OCI-LY7 (cell line): ENCODE measurements at regions not wholly inside any gene's neighbourhood (a gene's known extent, or its start where the extent isn't known, plus 50 kb on each side); places are given as distances from the start of the nearest gene placed in this dataset.

Source experiments
- BruUV-seq: library from RNA; stranded (reverse); fragments of 400-500 nt; replicated peaks from 2 replicates; lab custom pipeline; 2021; lab: Mats Ljungman, UMichigan
- CTCF ChIA-PET: fragments of 300-600 bp; sonication (Branson Sonifier 250); formaldehyde crosslinking; loops from one replicate; lab custom pipeline; 2022; ENCODE audit warnings: antibody characterized with exemption; ENCODE audit not compliant: unreplicated experiment; lab: Charles Lee
- POLR2A ChIA-PET: fragments of 300-600 bp; sonication (Branson Sonifier 250); formaldehyde crosslinking; loops from one replicate; lab custom pipeline; 2022; ENCODE audit warnings: antibody characterized with exemption; lab: Charles Lee
- DNase-seq: peaks from one replicate; pipeline ENCODE4 v3.0.0-alpha.2; 2015; ENCODE audit warnings: low spot score
- H2AFZ ChIP-seq: fragments of 200-600 bp; sonication (generic), shearing (Covaris generic); 2 replicates; pipeline ENCODE4 v1.6.1; 2014; ENCODE audit warnings: mild to moderate bottlenecking, antibody characterized with exemption, low read length, moderate library complexity
- H3K27ac ChIP-seq: fragments of 200-600 bp; sonication (generic); 2 replicates; pipeline ENCODE4 v1.5.1; 2014; ENCODE audit warnings: mixed run types, low read depth, mild to moderate bottlenecking, moderate library complexity, low read length, inconsistent platforms; ENCODE audit not compliant: poor library complexity, severe bottlenecking
- H3K36me3 ChIP-seq: fragments of 200-600 bp; sonication (generic); 2 replicates; pipeline ENCODE4 v1.6.1; 2014; ENCODE audit warnings: mild to moderate bottlenecking, antibody characterized with exemption, low read length, moderate library complexity, mixed read lengths; ENCODE audit not compliant: insufficient read depth
- H3K4me1 ChIP-seq: fragments of 200-600 bp; sonication (generic); 2 replicates; pipeline ENCODE4 v1.5.1; 2014; ENCODE audit warnings: mild to moderate bottlenecking, low read length; ENCODE audit not compliant: insufficient read depth, poor library complexity, severe bottlenecking
- H3K4me2 ChIP-seq: fragments of 200-600 bp; sonication (generic); 2 replicates; pipeline ENCODE4 v1.6.1; 2014; ENCODE audit warnings: mild to moderate bottlenecking, low read length
- H3K4me3 ChIP-seq: fragments of 200-600 bp; sonication (generic); 2 replicates; pipeline ENCODE4 v1.5.1; 2014; ENCODE audit warnings: mild to moderate bottlenecking, low read depth, low read length; ENCODE audit not compliant: poor library complexity, severe bottlenecking
- H3K79me2 ChIP-seq: fragments of 200-600 bp; sonication (generic); 2 replicates; pipeline ENCODE4 v1.6.1; 2016; ENCODE audit warnings: low read depth, mild to moderate bottlenecking, low read length, moderate library complexity, mixed read lengths; ENCODE audit not compliant: insufficient read depth
- H3K9me2 ChIP-seq: fragments of 200-600 bp; sonication (generic); 2 replicates; pipeline ENCODE4 v1.6.1; 2016; ENCODE audit warnings: mild to moderate bottlenecking, low read length, mixed read lengths; ENCODE audit not compliant: insufficient read depth
- H3K9me3 ChIP-seq: fragments of 200-600 bp; sonication (generic); 2 replicates; pipeline ENCODE4 v1.6.1; 2014; ENCODE audit warnings: mild to moderate bottlenecking, mixed run types, low read length, mixed read lengths
- H4K20me1 ChIP-seq: fragments of 200-600 bp; sonication (generic); 2 replicates; pipeline ENCODE4 v1.6.1; 2014; ENCODE audit warnings: mild to moderate bottlenecking, antibody characterized with exemption, low read length, moderate library complexity, mixed read lengths; ENCODE audit not compliant: insufficient read depth
- CTCF ChIP-seq: fragments of 200-600 bp; sonication (generic); conservative IDR thresholded peaks from 2 replicates; pipeline ENCODE4 v1.5.1; 2014; ENCODE audit warnings: mild to moderate bottlenecking, antibody characterized with exemption, low read length, moderate library complexity, mixed read lengths
- EZH2phosphoT487 ChIP-seq: fragments of 200-600 bp; sonication (generic); IDR thresholded peaks from 2 replicates; pipeline ENCODE4 v1.6.1; 2018; ENCODE audit warnings: low read depth, borderline replicate concordance, mild to moderate bottlenecking, mixed run types, antibody characterized with exemption, low read length, moderate library complexity, mixed read lengths
- intact Hi-C: fragments of 100-400 bp; cut with micrococcal nuclease; formaldehyde crosslinking; loops from one replicate; pipeline ENCODE4 v1.10.0; 2022; ENCODE audit not compliant: unreplicated experiment

- POLR2A ChIA-PET = no interaction called here
- H3K4me1 ChIP-seq = no peaks in the 10 kb centered on the region
- CTCF ChIA-PET = no interaction called here
- no peaks in the 10 kb centered on the region for H3K36me3 ChIP-seq
- H3K9me2 ChIP-seq = no peaks in the 10 kb centered on the region
- H3K4me2 ChIP-seq = no peak overlapping the region
- H3K4me3 ChIP-seq = no peak overlapping the region
- no peaks in the 10 kb centered on the region for H4K20me1 ChIP-seq
- H3K27ac ChIP-seq = no peak overlapping the region
- H3K79me2 ChIP-seq = no peaks in the 10 kb centered on the region
- H3K9me3 ChIP-seq = no peaks in the 10 kb centered on the region
- intact Hi-C loops = no loop called here
- TF ChIP-seq CTCF (no peak), EZH2phosphoT487 (no peak)
- BruUV-seq = no TSS peak
- DNase-seq = no peak
- no peak overlapping the region for H2AFZ ChIP-seq
Observed at GRCh38 chr5:51732304-51732703, 349.1 kb downstream of the ISL1 start.

GRCh38 chr5:51734677-51735076, 351.4 kb downstream of the ISL1 start:
- H2AFZ ChIP-seq = no peak overlapping the region
- no peak overlapping the region for H3K27ac ChIP-seq
- BruUV-seq = no TSS peak
- no peaks in the 10 kb centered on the region for H3K4me1 ChIP-seq
- no peaks in the 10 kb centered on the region for H3K9me2 ChIP-seq
- POLR2A ChIA-PET = interaction anchor here (1.0 kb wide), 1 partner anchor 15 kb away, joined by 3 read pairs; no protein-coding TSS in a partner anchor
- DNase-seq = no peak
- no peak overlapping the region for H3K4me2 ChIP-seq
- intact Hi-C loops = no loop called here
- no peak overlapping the region for H3K4me3 ChIP-seq
- H3K36me3 ChIP-seq = no peaks in the 10 kb centered on the region
- no peaks in the 10 kb centered on the region for H3K9me3 ChIP-seq
- H3K79me2 ChIP-seq = no peaks in the 10 kb centered on the region
- CTCF ChIA-PET = no interaction called here
- no peaks in the 10 kb centered on the region for H4K20me1 ChIP-seq
- TF ChIP-seq CTCF (no peak), EZH2phosphoT487 (no peak)

- no peak for DNase-seq
- Histone ChIP-seq H3K4me3 (no peak overlapping the region), H3K4me2 (no peak overlapping the region), H3K9me3 (no peaks in the 10 kb centered on the region), H3K9me2 (no peaks in the 10 kb centered on the region), H4K20me1 (no peaks in the 10 kb centered on the region), H3K79me2 (no peaks in the 10 kb centered on the region), H2AFZ (no peak overlapping the region), H3K36me3 (no peaks in the 10 kb centered on the region), H3K27ac (no peak overlapping the region), H3K4me1 (no peaks in the 10 kb centered on the region)
- intact Hi-C loops = no loop called here
- TF ChIP-seq CTCF = no peak
- no peak for TF ChIP-seq EZH2phosphoT487
- no TSS peak for BruUV-seq
- ChIA-PET CTCF (no interaction called here), POLR2A (no interaction called here)
Observed at GRCh38 chr5:51746023-51746422, 362.8 kb downstream of the ISL1 start.
